GM23248 (cell line): ENCODE measurements at regions not wholly inside any gene's neighbourhood (a gene's known extent, or its start where the extent isn't known, plus 50 kb on each side); places are given as distances from the start of the nearest gene placed in this dataset.

Source experiments
- EZH2 ChIP-seq: fragments of 200-600 bp; sonication (generic); IDR thresholded peaks from 2 replicates; pipeline ENCODE4 v1.6.1; 2018; ENCODE audit warnings: antibody characterized with exemption, mild to moderate bottlenecking; ENCODE audit not compliant: insufficient read depth, poor library complexity, severe bottlenecking
- EZH2phosphoT487 ChIP-seq: fragments of 200-600 bp; sonication (generic); IDR thresholded peaks from 2 replicates; pipeline ENCODE4 v1.6.1; 2018; ENCODE audit warnings: antibody characterized with exemption, moderate library complexity, mild to moderate bottlenecking, low read depth; ENCODE audit not compliant: insufficient read depth

DNA sequence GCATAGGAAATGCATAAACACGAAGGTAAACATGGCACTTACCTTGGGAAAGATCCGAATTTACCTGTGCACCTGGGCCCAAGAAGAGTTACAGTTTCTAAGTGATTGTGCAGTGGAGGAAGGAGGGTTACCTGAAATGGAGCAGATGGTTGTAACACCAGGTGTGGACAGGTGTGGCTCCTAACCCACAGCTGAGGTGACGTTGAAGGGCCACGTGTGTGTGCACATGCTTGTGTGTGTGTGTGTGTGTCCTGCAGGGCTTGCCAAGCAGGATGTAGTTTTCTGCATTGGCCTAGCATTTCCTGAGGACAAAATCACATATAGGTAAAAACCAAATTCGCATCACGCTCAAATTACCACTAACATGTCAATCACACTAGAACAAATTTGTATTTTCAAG lies 240.8 kb downstream of the ANKRD60 start:
- no peak for TF ChIP-seq EZH2
- no peak for TF ChIP-seq EZH2phosphoT487
